ENCODE measurements at regions not wholly inside any gene's neighbourhood (a gene's known extent, or its start where the extent isn't known, plus 50 kb on each side); places are given as distances from the start of the nearest gene placed in this dataset.

GRCh38 chr5:113689647-113690046 is 176.2 kb downstream of the YTHDC2 start:
- TF ChIP-seq POLR2A (IDR thresholded peaks at IDR 0.05; ENCODE audit: low read length) (no peak), GATA1 (IDR thresholded peaks at IDR 0.05; ENCODE audit: low read depth, low read length) (no peak)

Data from erythroblast (primary cell).